ENCODE measurements at regions not wholly inside any gene's neighbourhood (a gene's known extent, or its start where the extent isn't known, plus 50 kb on each side); places are given as distances from the start of the nearest gene placed in this dataset.

GRCh38 chr5:86337667-86338460, 279.9 kb upstream of the COX7C start:
- no peaks in the 10 kb centered on the region for H3K36me3 ChIP-seq (replicated peaks; ENCODE audit: insufficient read depth, low read depth)
- H2AFZ ChIP-seq: no peak overlapping the region
- H3K4me2 ChIP-seq: no peak overlapping the region
- 87% methylated on average over 10 of the region's 10 CpGs for WGBS (ENCODE audit: low lambda C conversion rate, missing lambda C conversion rate)
- no peaks in the 10 kb centered on the region for H3K9me3 ChIP-seq (ENCODE audit: low read depth)
- no peak for DNase-seq (ENCODE audit: low spot score)
- no peaks in the 10 kb centered on the region for H3K27me3 ChIP-seq
- no peaks in the 10 kb centered on the region for H3K9me2 ChIP-seq (replicated peaks; ENCODE audit: insufficient read depth)
- no peaks in the 10 kb centered on the region for H3K4me1 ChIP-seq (ENCODE audit: insufficient read depth)
- H3K27ac ChIP-seq: no peak overlapping the region
- no peaks in the 10 kb centered on the region for H3K79me2 ChIP-seq
- TF ChIP-seq CTCF (IDR thresholded peaks at IDR 0.05; ENCODE audit: poor library complexity) (no peak), EZH2 (IDR thresholded peaks at IDR 0.05; ENCODE audit: borderline replicate concordance) (no peak), EZH2phosphoT487 (IDR thresholded peaks at IDR 0.05; ENCODE audit: low read depth, severe bottlenecking, unreplicated experiment) (no peak)
- no peaks in the 10 kb centered on the region for H4K20me1 ChIP-seq (ENCODE audit: insufficient read depth, poor library complexity, severe bottlenecking)
- no peak overlapping the region for H3K4me3 ChIP-seq

GRCh38 chr5:86354664-86355063, 263.1 kb upstream of the COX7C start:
- H3K9me2 ChIP-seq (replicated peaks; ENCODE audit: insufficient read depth): no peaks in the 10 kb centered on the region
- no peak for DNase-seq (ENCODE audit: low spot score)
- H3K36me3 ChIP-seq (replicated peaks; ENCODE audit: insufficient read depth, low read depth): no peaks in the 10 kb centered on the region
- H3K27me3 ChIP-seq: no peaks in the 10 kb centered on the region
- TF ChIP-seq CTCF (IDR thresholded peaks at IDR 0.05; ENCODE audit: poor library complexity) (no peak), EZH2 (IDR thresholded peaks at IDR 0.05; ENCODE audit: borderline replicate concordance) (no peak), EZH2phosphoT487 (IDR thresholded peaks at IDR 0.05; ENCODE audit: low read depth, severe bottlenecking, unreplicated experiment) (no peak)
- no peaks in the 10 kb centered on the region for H3K9me3 ChIP-seq (ENCODE audit: low read depth)
- no peak overlapping the region for H2AFZ ChIP-seq
- no peak overlapping the region for H3K4me2 ChIP-seq
- no peak overlapping the region for H3K4me3 ChIP-seq
- no peaks in the 10 kb centered on the region for H4K20me1 ChIP-seq (ENCODE audit: insufficient read depth, poor library complexity, severe bottlenecking)
- H3K4me1 ChIP-seq (ENCODE audit: insufficient read depth): no peaks in the 10 kb centered on the region
- H3K79me2 ChIP-seq: no peaks in the 10 kb centered on the region
- WGBS (ENCODE audit: low lambda C conversion rate, missing lambda C conversion rate): 81% methylated on average over 2 of the region's 2 CpGs
- H3K27ac ChIP-seq: no peak overlapping the region

- Histone ChIP-seq H4K20me1 (ENCODE audit: insufficient read depth, poor library complexity, severe bottlenecking) (no peaks in the 10 kb centered on the region), H3K4me2 (no peak overlapping the region), H3K27me3 (no peaks in the 10 kb centered on the region), H3K9me2 (replicated peaks; ENCODE audit: insufficient read depth) (no peaks in the 10 kb centered on the region), H3K4me1 (ENCODE audit: insufficient read depth) (no peaks in the 10 kb centered on the region), H3K79me2 (no peaks in the 10 kb centered on the region), H3K36me3 (replicated peaks; ENCODE audit: insufficient read depth, low read depth) (no peaks in the 10 kb centered on the region), H3K4me3 (no peak overlapping the region), H2AFZ (no peak overlapping the region), H3K27ac (no peak overlapping the region), H3K9me3 (ENCODE audit: low read depth) (no peaks in the 10 kb centered on the region)
- TF ChIP-seq EZH2 (IDR thresholded peaks at IDR 0.05; ENCODE audit: borderline replicate concordance): no peak
- TF ChIP-seq EZH2phosphoT487 (IDR thresholded peaks at IDR 0.05; ENCODE audit: low read depth, severe bottlenecking, unreplicated experiment): no peak
- TF ChIP-seq CTCF (IDR thresholded peaks at IDR 0.05; ENCODE audit: poor library complexity): no peak
- no peak for DNase-seq (ENCODE audit: low spot score)
- WGBS (ENCODE audit: low lambda C conversion rate, missing lambda C conversion rate): 71% methylated on average over 1 of the region's 1 CpG
Observed at GRCh38 chr5:86360801-86361200, 256.9 kb upstream of the COX7C start.
